GM20000 (cell line): ENCODE measurements at regions not wholly inside any gene's neighbourhood (a gene's known extent, or its start where the extent isn't known, plus 50 kb on each side); places are given as distances from the start of the nearest gene placed in this dataset.

ENCODE experiments used
- DNase-seq: peaks from one replicate; pipeline ENCODE4 v3.0.0; 2012; ENCODE audit warnings: low spot score
- CTCF ChIP-seq: IDR thresholded peaks from 2 replicates; pipeline ENCODE4 v1.5.1; 2012; ENCODE audit warnings: mild to moderate bottlenecking, control low read depth; ENCODE audit errors: extremely low read depth, missing control alignments

- no peak for TF ChIP-seq CTCF
- no peak for DNase-seq
These were observed 329.4 kb upstream of the SLC35B3 start for GRCh38 chr6:8764733-8765132.

GRCh38 chr6:8760951-8761350 lies 325.6 kb upstream of the SLC35B3 start:
- no peak for TF ChIP-seq CTCF
- DNase-seq = no peak

GRCh38 chr6:8758412-8758811 lies 323.1 kb upstream of the SLC35B3 start:
- DNase-seq = no peak
- no peak for TF ChIP-seq CTCF

- no peak for DNase-seq
- no peak for TF ChIP-seq CTCF
These were observed 315.3 kb upstream of the SLC35B3 start for GRCh38 chr6:8750627-8751026.

GRCh38 chr6:8749465-8749864 lies 314.1 kb upstream of the SLC35B3 start:
- TF ChIP-seq CTCF = no peak
- no peak for DNase-seq

- TF ChIP-seq CTCF = no peak
- peak; percentile 14 for DNase-seq
These were observed 307.9 kb upstream of the SLC35B3 start for GRCh38 chr6:8743170-8743745.

- DNase-seq = no peak
- no peak for TF ChIP-seq CTCF
These were observed 304.1 kb upstream of the SLC35B3 start for GRCh38 chr6:8739454-8739853.
